ENCODE measurements at regions not wholly inside any gene's neighbourhood (a gene's known extent, or its start where the extent isn't known, plus 50 kb on each side); places are given as distances from the start of the nearest gene placed in this dataset.

DNA sequence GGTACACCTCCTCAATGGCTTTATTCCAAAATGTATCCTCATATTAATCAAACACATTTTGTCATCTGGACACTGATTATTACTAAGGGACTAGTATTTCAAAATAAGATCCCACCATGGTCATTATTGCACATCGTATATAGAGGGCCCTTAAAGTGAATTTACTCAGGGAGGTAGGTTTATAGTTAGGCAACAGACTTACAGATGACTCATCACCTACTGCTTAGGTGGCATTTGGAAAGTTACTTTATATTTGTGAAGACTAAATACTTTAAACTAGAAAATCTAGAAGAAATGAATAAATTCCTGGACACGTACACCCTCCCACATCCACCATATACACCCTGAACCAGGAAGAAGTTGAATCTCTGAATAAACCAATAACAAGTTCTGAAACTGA, 353.0 kb downstream of the KCTD12 start:
- TF ChIP-seq, protein P1, sequence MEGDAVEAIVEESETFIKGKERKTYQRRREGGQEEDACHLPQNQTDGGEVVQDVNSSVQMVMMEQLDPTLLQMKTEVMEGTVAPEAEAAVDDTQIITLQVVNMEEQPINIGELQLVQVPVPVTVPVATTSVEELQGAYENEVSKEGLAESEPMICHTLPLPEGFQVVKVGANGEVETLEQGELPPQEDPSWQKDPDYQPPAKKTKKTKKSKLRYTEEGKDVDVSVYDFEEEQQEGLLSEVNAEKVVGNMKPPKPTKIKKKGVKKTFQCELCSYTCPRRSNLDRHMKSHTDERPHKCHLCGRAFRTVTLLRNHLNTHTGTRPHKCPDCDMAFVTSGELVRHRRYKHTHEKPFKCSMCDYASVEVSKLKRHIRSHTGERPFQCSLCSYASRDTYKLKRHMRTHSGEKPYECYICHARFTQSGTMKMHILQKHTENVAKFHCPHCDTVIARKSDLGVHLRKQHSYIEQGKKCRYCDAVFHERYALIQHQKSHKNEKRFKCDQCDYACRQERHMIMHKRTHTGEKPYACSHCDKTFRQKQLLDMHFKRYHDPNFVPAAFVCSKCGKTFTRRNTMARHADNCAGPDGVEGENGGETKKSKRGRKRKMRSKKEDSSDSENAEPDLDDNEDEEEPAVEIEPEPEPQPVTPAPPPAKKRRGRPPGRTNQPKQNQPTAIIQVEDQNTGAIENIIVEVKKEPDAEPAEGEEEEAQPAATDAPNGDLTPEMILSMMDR (IDR thresholded peaks at IDR 0.05; ENCODE audit: extremely low read depth in 1 of 2, insufficient read depth in 1 of 2, low read depth in 1 of 2, low read length in 2 of 2), result no peak
- TF ChIP-seq POLR2AphosphoS5 (IDR thresholded peaks at IDR 0.05; ENCODE audit: insufficient read depth, low read depth, low read length) (no peak), POLR2A (IDR thresholded peaks at IDR 0.05; ENCODE audit: low read depth, low read length) (no peak), MYC (IDR thresholded peaks at IDR 0.05; ENCODE audit: low read depth, low read length) (no peak), EZH2 (IDR thresholded peaks at IDR 0.05; ENCODE audit: borderline replicate concordance, low read depth, low read length, severe bottlenecking) (no peak)
- TF ChIP-seq, protein P2, sequence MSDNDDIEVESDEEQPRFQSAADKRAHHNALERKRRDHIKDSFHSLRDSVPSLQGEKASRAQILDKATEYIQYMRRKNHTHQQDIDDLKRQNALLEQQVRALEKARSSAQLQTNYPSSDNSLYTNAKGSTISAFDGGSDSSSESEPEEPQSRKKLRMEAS (IDR thresholded peaks at IDR 0.05; ENCODE audit: insufficient read depth, insufficient read length), result no peak

Data from endothelial cell of umbilical vein (primary cell).